ENCODE measurements at regions not wholly inside any gene's neighbourhood (a gene's known extent, or its start where the extent isn't known, plus 50 kb on each side); places are given as distances from the start of the nearest gene placed in this dataset.
"Not testable (repeated sequence)": the region's sequence is repeated elsewhere in the genome, so short reads cannot be mapped to it uniquely, and the experiment has no call there.

DNA sequence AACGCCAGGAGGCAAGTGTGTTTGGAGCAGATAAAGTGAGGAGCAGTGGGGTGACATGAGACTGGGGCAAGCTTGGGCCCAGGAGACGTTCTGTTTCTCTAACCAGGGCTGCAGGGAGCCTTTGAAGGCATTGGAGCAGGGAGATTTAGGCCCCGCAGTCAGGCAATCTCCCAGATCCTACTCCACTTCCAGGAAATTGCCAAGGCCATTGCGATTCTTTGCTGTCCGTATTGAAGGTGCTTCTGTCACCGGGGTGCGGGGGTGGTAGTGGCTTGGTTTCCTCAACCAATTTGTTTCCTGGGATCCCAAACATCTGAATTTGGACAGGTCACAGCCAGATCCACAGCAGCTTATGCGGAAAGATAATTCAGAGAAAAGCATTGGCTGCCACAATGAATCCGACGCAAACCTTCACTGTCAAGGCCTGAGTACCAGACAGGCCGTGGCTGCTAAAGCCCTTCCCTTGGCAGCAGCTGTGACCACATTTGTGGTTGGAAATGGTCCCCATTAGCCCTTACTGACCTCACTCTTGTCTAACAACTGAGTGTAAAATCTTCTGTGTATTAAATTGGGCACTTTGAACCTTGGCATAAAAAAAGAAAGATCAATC lies 385.6 kb downstream of the PTPRU start:
- Histone ChIP-seq H3K36me3 (ENCODE audit: insufficient read depth) (no peaks in the 10 kb centered on the region), H3K4me3 (IDR thresholded peaks at IDR 0.05; ENCODE audit: insufficient read depth, low read depth, low read length) (no peak overlapping the region), H2AFZ (ENCODE audit: low read depth) (no peak overlapping the region), H3K79me2 (ENCODE audit: insufficient read depth, low read depth) (no peaks in the 10 kb centered on the region), H3K4me2 (no peak overlapping the region), H3K4me1 (ENCODE audit: low read depth, poor library complexity, severe bottlenecking) (no peaks in the 10 kb centered on the region), H4K20me1 (ENCODE audit: insufficient read depth) (no peaks in the 10 kb centered on the region), H3K27ac (no peak overlapping the region), H3K9ac (no peak overlapping the region), H3K27me3 (ENCODE audit: insufficient read depth, low read depth) (peaks cover 6% of the 10 kb centered on the region; the same call in 1 of the 2 replicates)
- TF ChIP-seq, protein P1, sequence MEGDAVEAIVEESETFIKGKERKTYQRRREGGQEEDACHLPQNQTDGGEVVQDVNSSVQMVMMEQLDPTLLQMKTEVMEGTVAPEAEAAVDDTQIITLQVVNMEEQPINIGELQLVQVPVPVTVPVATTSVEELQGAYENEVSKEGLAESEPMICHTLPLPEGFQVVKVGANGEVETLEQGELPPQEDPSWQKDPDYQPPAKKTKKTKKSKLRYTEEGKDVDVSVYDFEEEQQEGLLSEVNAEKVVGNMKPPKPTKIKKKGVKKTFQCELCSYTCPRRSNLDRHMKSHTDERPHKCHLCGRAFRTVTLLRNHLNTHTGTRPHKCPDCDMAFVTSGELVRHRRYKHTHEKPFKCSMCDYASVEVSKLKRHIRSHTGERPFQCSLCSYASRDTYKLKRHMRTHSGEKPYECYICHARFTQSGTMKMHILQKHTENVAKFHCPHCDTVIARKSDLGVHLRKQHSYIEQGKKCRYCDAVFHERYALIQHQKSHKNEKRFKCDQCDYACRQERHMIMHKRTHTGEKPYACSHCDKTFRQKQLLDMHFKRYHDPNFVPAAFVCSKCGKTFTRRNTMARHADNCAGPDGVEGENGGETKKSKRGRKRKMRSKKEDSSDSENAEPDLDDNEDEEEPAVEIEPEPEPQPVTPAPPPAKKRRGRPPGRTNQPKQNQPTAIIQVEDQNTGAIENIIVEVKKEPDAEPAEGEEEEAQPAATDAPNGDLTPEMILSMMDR (conservative IDR thresholded peaks at IDR 0.05; ENCODE audit: low read depth, low read length): no peak

DNA sequence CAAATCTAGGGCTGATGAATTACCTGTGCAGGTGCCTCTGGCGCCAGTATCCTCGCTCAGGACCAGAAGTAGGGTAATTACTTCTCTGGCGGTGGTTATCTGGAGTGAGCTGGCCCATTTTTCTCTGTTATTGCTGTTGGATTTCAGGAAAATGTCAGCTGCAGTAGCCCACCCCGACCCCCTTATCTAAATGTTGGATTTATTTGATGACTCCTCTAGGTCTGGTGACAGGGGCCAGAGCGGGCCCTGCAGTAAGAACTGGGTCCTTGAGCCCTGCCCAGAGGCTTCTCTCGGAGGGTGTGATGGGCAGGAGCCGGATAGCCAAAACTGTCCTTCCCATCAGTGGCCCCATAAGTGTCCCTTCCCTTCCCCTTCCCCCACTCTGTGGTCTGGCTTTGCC lies 384.3 kb downstream of the PTPRU start:
- no peak overlapping the region for H3K27ac ChIP-seq
- H3K27me3 ChIP-seq (ENCODE audit: insufficient read depth, low read depth): peaks cover 3% of the 10 kb centered on the region; the same call in 1 of the 2 replicates
- no peaks in the 10 kb centered on the region for H3K79me2 ChIP-seq (ENCODE audit: insufficient read depth, low read depth)
- no peaks in the 10 kb centered on the region for H3K4me1 ChIP-seq (ENCODE audit: low read depth, poor library complexity, severe bottlenecking)
- no peaks in the 10 kb centered on the region for H3K36me3 ChIP-seq (ENCODE audit: insufficient read depth)
- H3K4me2 ChIP-seq: no peak overlapping the region
- no peaks in the 10 kb centered on the region for H4K20me1 ChIP-seq (ENCODE audit: insufficient read depth)
- TF ChIP-seq, protein P1 (conservative IDR thresholded peaks at IDR 0.05; ENCODE audit: low read depth, low read length): no peak
- H3K4me3 ChIP-seq (IDR thresholded peaks at IDR 0.05; ENCODE audit: insufficient read depth, low read depth, low read length): no peak overlapping the region
- H2AFZ ChIP-seq (ENCODE audit: low read depth): no peak overlapping the region
- no peak overlapping the region for H3K9ac ChIP-seq

DNA sequence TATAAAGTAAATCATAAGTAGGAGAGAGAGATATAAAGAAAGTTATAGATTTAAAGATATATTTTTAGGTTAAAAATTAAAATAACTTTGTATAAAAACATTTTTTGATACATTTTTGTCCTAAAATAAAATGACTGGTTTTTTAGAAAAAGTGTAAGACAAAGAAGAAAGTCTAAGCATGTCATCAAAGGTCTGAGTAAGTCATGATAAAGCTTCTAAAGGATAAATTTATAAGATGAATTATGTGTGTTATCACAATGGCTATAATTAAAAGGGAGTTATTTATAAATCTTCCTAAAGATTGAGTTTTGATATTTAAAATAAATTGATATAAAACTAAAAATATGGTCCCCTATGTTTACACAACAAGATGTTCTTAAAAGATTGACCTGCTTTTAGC lies 370.9 kb downstream of the PTPRU start:
- Histone ChIP-seq H3K4me1 (ENCODE audit: low read depth, poor library complexity, severe bottlenecking) (no peaks in the 10 kb centered on the region), H3K79me2 (ENCODE audit: insufficient read depth, low read depth) (no peaks in the 10 kb centered on the region), H3K27me3 (ENCODE audit: insufficient read depth, low read depth) (no peaks in the 10 kb centered on the region; the same call in 1 of the 2 replicates), H3K9ac (no peak overlapping the region), H3K4me3 (IDR thresholded peaks at IDR 0.05; ENCODE audit: insufficient read depth, low read depth, low read length) (no peak overlapping the region), H3K27ac (no peak overlapping the region), H3K4me2 (no peak overlapping the region), H3K36me3 (ENCODE audit: insufficient read depth) (no peaks in the 10 kb centered on the region), H2AFZ (ENCODE audit: low read depth) (no peak overlapping the region), H4K20me1 (ENCODE audit: insufficient read depth) (no peaks in the 10 kb centered on the region)
- TF ChIP-seq, protein P1 (conservative IDR thresholded peaks at IDR 0.05; ENCODE audit: low read depth, low read length): no peak

DNA sequence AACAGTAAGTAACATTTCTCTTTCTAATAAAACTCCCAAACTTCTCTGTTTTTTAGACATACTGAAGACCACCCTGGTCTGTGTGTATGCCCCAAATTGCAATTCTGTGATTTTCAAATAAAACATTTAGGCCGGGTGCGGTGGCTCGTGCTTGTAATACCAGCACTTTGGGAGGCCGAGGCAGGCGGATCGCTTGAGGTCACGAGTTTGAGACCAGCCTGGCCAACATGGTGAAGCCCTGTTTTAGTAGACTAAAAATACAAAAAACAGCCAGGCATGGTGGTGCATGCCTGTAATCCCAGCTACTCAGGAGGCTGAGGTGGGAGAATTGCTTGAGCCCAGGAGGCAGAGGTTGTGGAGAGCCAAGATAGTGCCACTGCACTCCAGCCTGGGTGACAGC lies 368.5 kb downstream of the PTPRU start:
- H3K4me1 ChIP-seq (ENCODE audit: low read depth, poor library complexity, severe bottlenecking); H2AFZ ChIP-seq (ENCODE audit: low read depth); H3K4me2 ChIP-seq; H3K4me3 ChIP-seq (IDR thresholded peaks at IDR 0.05; ENCODE audit: insufficient read depth, low read depth, low read length); H3K36me3 ChIP-seq (ENCODE audit: insufficient read depth); H3K9ac ChIP-seq; H3K79me2 ChIP-seq (ENCODE audit: insufficient read depth, low read depth); H4K20me1 ChIP-seq (ENCODE audit: insufficient read depth); H3K27ac ChIP-seq; H3K27me3 ChIP-seq (ENCODE audit: insufficient read depth, low read depth): not testable (repeated sequence)

DNA sequence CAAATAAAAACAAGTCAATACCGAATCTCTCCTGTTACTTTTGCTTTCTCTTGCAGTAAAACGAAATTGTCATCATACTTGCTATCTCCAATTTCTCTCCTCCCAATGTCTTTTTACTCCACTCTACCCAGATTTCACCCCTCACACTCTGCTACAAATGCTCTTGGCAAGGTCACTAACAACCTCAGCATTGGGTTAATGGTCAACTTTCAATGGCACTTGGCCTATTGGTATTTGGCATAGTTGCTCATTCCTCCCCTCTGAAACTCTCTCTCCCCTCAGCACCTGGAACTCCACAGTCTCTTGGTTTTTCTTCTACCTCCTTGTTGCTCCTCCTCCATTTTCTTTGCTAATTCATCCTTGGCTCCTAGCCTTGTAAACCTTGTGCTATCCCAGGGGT lies 367.3 kb downstream of the PTPRU start:
- TF ChIP-seq, protein P1 (conservative IDR thresholded peaks at IDR 0.05; ENCODE audit: low read depth, low read length): no peak
- Histone ChIP-seq H3K9ac (no peak overlapping the region), H3K4me3 (IDR thresholded peaks at IDR 0.05; ENCODE audit: insufficient read depth, low read depth, low read length) (no peak overlapping the region), H2AFZ (ENCODE audit: low read depth) (no peak overlapping the region), H3K27ac (no peak overlapping the region), H3K36me3 (ENCODE audit: insufficient read depth) (no peaks in the 10 kb centered on the region), H4K20me1 (ENCODE audit: insufficient read depth) (no peaks in the 10 kb centered on the region), H3K4me2 (no peak overlapping the region), H3K4me1 (ENCODE audit: low read depth, poor library complexity, severe bottlenecking) (no peaks in the 10 kb centered on the region), H3K79me2 (ENCODE audit: insufficient read depth, low read depth) (no peaks in the 10 kb centered on the region), H3K27me3 (ENCODE audit: insufficient read depth, low read depth) (no peaks in the 10 kb centered on the region; the same call in 1 of the 2 replicates)

Data from KMS-11 (cell line).